Testis (tissue), 2 donors: ENCODE measurements at regions not wholly inside any gene's neighbourhood (a gene's known extent, or its start where the extent isn't known, plus 50 kb on each side); places are given as distances from the start of the nearest gene placed in this dataset.

Source experiments
- DNase-seq: peaks from one replicate; pipeline ENCODE4 v3.0.0-alpha.2; 2019
- H3K27ac ChIP-seq, 2 donors: fragments of 200-600 bp; sonication (generic); one replicate each; pipeline ENCODE4 v1.5.1; 2019
- H3K27me3 ChIP-seq: fragments of 200-600 bp; sonication (generic); one replicate; pipeline ENCODE4 v1.5.1; 2019
- H3K36me3 ChIP-seq: fragments of 200-600 bp; sonication (generic); one replicate; pipeline ENCODE4 v1.5.1; 2017; ENCODE audit warnings: low read depth; ENCODE audit errors: missing control alignments
- H3K4me1 ChIP-seq: fragments of 200-600 bp; sonication (generic); one replicate; pipeline ENCODE4 v1.5.1; 2019
- H3K4me3 ChIP-seq, 2 donors: fragments of 200-600 bp; sonication (generic); one replicate each; pipeline ENCODE4 v1.5.1; 2017 to 2019
- H3K9me3 ChIP-seq: fragments of 200-600 bp; sonication (generic); one replicate; pipeline ENCODE4 v1.5.1; 2017
- POLR2A ChIP-seq: fragments of 450-650 bp; IDR thresholded peaks from one replicate; pipeline ENCODE4 v1.6.1; 2017; ENCODE audit warnings: antibody characterized with exemption, mild to moderate bottlenecking, moderate library complexity
- WGBS, 2 donors: methylation state at CpG; one replicate each; pipeline ENCODE4 v1.1.5; 2018; 5-methylcytosine and 5-hydroxymethylcytosine counted together
- intact Hi-C: fragments of 100-400 bp; cut with DNase I; formaldehyde crosslinking; loops from one replicate; pipeline ENCODE4 v1.15.1; 2023; ENCODE audit warnings: low total_unique reads
- TF ChIP-seq, protein P1 (sequence below), 3 experiments: fragments of 450-650 bp in 2 of 3; fragments of 200-600 bp in 1 of 3; sonication (generic) in 1 of 3; IDR thresholded peaks; one replicate each; pipeline ENCODE4 v1.5.1; 2016 to 2019; ENCODE audit warnings: antibody characterized with exemption in 3 of 3, mild to moderate bottlenecking in 2 of 3, moderate library complexity in 1 of 3

DNA sequence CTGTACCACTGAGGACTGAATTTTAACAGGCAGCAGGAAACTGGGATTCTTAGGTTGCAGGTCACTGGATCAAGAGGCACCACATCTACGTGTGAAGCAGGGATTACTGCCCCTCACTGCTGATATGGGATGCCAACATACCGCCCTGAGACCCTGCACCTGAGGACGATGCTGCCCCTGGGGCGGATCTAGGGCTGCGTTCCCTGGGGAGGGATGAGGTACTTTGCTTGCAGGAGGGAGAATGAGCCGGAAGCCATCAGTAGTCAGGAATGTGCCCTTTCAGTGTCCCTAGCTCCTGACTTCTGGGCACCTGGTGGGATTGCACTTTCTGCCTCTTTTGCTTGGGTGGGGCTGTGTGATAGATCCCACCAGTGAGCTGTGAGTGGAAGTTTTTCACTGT is 122.8 kb downstream of the RPLP1 start:
- Histone ChIP-seq H3K27me3 (no peaks in the 10 kb centered on the region), H3K36me3 (no peaks in the 10 kb centered on the region), H3K4me1 (no peaks in the 10 kb centered on the region), H3K27ac (no peak overlapping the region), H3K9me3 (no peaks in the 10 kb centered on the region), H3K4me3 (no peak overlapping the region)
- TF ChIP-seq, protein P1, sequence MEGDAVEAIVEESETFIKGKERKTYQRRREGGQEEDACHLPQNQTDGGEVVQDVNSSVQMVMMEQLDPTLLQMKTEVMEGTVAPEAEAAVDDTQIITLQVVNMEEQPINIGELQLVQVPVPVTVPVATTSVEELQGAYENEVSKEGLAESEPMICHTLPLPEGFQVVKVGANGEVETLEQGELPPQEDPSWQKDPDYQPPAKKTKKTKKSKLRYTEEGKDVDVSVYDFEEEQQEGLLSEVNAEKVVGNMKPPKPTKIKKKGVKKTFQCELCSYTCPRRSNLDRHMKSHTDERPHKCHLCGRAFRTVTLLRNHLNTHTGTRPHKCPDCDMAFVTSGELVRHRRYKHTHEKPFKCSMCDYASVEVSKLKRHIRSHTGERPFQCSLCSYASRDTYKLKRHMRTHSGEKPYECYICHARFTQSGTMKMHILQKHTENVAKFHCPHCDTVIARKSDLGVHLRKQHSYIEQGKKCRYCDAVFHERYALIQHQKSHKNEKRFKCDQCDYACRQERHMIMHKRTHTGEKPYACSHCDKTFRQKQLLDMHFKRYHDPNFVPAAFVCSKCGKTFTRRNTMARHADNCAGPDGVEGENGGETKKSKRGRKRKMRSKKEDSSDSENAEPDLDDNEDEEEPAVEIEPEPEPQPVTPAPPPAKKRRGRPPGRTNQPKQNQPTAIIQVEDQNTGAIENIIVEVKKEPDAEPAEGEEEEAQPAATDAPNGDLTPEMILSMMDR (IDR thresholded peaks at IDR 0.05), result no peak
- no peak for TF ChIP-seq POLR2A
- DNase-seq, result no peak
- 92% methylated on average over 6 of the region's 6 CpGs; no CpG with 5 or more reads in 1 of the 2 donors for WGBS, 2 donors
- intact Hi-C loops, result no loop called here

DNA sequence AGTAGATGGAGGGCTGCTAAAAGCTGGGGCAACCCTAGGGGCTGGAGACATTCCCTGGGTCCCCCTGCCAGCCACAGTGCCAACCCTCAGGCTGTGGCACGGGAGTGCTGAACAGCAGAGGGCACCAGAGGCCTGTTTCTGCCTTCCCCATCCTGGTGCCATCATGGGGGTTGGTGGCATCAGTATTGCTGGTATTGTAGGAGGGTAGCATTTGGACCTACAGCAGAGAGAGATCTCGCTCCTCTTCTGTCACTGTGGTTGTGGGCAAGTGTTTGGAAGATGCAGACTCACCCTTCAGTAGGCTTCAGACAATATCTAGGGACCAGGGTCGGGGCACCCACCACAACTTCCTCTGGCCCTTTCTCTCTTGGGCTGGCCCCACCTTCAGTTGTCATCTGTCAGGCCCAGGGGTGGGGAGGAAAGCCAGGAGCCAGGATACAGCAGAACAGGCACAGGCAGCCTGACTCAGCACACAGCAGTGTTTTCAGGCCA is 123.5 kb downstream of the RPLP1 start:
- no peaks in the 10 kb centered on the region for H3K27me3 ChIP-seq
- TF ChIP-seq, protein P1 (IDR thresholded peaks at IDR 0.05), result peak; percentile 60
- no peak for TF ChIP-seq POLR2A
- DNase-seq, result peak; percentile 78
- H3K27ac ChIP-seq, result no peak overlapping the region
- H3K36me3 ChIP-seq, result no peaks in the 10 kb centered on the region
- H3K4me1 ChIP-seq, result no peaks in the 10 kb centered on the region
- intact Hi-C loops, result no loop called here
- 73 to 80% methylated on average over 1 to 3 of the region's 3 CpGs for WGBS, 2 donors
- no peak overlapping the region for H3K4me3 ChIP-seq
- no peaks in the 10 kb centered on the region for H3K9me3 ChIP-seq

DNA sequence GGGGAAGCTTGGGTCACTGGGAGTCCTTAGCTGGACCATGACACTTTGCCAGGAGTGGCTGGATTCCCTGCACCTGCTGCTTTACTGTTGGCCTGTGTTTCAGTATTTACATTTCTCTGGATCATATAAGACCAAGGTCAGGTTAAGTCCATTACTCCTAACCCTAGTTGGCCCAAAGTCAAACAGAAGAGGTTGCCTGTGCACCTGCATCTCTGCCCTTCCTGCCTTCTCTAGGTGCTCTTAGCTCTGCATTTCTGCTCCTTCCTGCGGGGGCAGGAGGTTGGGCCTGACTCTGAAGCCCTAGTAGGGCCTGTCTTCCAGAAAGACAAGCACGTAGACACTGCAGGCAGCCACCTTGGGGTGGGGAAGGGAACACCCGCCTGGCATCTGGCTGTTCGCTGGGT is 124.3 kb downstream of the RPLP1 start:
- no peak overlapping the region for H3K4me3 ChIP-seq
- TF ChIP-seq, protein P1 (IDR thresholded peaks at IDR 0.05), result no peak
- no peak for TF ChIP-seq POLR2A
- H3K9me3 ChIP-seq, result no peaks in the 10 kb centered on the region
- H3K4me1 ChIP-seq, result no peaks in the 10 kb centered on the region
- H3K36me3 ChIP-seq, result no peaks in the 10 kb centered on the region
- WGBS, 2 donors, result 93 to 94% methylated on average over 3 to 4 of the region's 4 CpGs
- intact Hi-C loops, result no loop called here
- H3K27ac ChIP-seq, result no peak overlapping the region
- H3K27me3 ChIP-seq, result no peaks in the 10 kb centered on the region
- no peak for DNase-seq

DNA sequence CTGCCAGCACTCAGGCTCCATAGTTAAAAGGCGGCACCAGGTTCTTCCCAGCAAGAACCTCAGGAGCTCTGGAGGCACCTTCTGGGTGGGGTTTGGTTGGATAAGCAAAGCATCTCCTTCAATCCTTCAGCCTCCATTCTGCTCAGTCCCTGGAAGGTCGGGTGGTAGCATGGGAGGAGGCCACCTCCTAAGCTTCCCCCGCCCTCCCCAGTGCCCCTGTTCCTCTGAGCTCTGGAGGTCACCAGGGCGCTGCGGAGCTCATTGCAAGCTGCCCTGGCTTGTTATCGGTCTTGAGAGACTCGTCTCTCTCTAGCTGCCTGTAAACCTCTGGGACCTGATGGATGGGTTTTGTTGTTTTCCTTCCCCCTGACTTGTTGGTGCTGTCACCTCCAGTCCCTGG is 124.8 kb downstream of the RPLP1 start:
- no peaks in the 10 kb centered on the region for H3K27me3 ChIP-seq
- 91 to 99% methylated on average over 7 of the region's 7 CpGs for WGBS, 2 donors
- no peaks in the 10 kb centered on the region for H3K9me3 ChIP-seq
- H3K4me3 ChIP-seq, result no peak overlapping the region
- intact Hi-C loops, result no loop called here
- no peak for TF ChIP-seq POLR2A
- TF ChIP-seq, protein P1 (IDR thresholded peaks at IDR 0.05), result no peak
- no peak for DNase-seq
- H3K4me1 ChIP-seq, result no peaks in the 10 kb centered on the region
- H3K36me3 ChIP-seq, result no peaks in the 10 kb centered on the region
- no peak overlapping the region for H3K27ac ChIP-seq

DNA sequence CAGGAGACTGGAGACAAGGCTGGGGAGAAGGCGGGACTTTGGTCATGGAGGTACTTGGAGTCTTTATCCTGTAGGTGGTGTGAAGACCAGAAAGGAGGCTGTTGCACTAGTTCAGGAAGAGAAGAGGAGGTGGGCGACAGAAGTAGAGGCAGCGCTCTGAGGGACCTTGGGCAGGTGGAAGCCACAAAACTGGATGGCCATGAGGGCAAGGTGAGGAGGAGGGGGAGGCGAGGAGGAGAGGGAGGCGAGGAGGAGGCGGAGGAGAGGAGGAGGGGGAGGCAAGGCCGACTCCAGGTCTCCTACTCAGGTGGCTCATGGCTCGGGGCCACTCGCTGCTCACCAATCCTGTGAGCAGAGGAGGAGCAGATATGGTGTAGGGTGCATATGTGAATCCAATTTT is 125.6 kb downstream of the RPLP1 start:
- TF ChIP-seq POLR2A, result no peak
- TF ChIP-seq, protein P1 (IDR thresholded peaks at IDR 0.05), result no peak
- no peaks in the 10 kb centered on the region for H3K36me3 ChIP-seq

More for the DNA sequence above, 125.6 kb downstream of the RPLP1 start:
- DNase-seq, result no peak
- no peaks in the 10 kb centered on the region for H3K9me3 ChIP-seq
- no peaks in the 10 kb centered on the region for H3K27me3 ChIP-seq
- no peak overlapping the region for H3K4me3 ChIP-seq
- H3K27ac ChIP-seq, result no peak overlapping the region
- H3K4me1 ChIP-seq, result no peaks in the 10 kb centered on the region
- intact Hi-C loops, result no loop called here
- WGBS, 2 donors, result 87 to 94% methylated on average over 9 of the region's 9 CpGs
